Sigmoid colon (tissue), 6 donors: ENCODE measurements at regions not wholly inside any gene's neighbourhood (a gene's known extent, or its start where the extent isn't known, plus 50 kb on each side); places are given as distances from the start of the nearest gene placed in this dataset.
A peak's percentile ranks its signal among the peaks of the same experiment; 100 is the strongest.

Experiments used
- DNase-seq: peaks from one replicate; pipeline ENCODE4 v3.0.0-alpha.2; 2019
- H3K27ac ChIP-seq, 4 donors: fragments of 200-600 bp; sonication (generic); one replicate each; pipeline ENCODE4 v1.5.1; 2016 to 2019; ENCODE audit warnings: mild to moderate bottlenecking in 1 of 4
- H3K27me3 ChIP-seq, 3 donors: fragments of 200-600 bp; sonication (generic); one replicate each; pipeline ENCODE4 v1.5.1; 2019; ENCODE audit warnings: mild to moderate bottlenecking in 1 of 3
- H3K36me3 ChIP-seq, 4 donors: fragments of 200-600 bp; sonication (generic); one replicate each; pipeline ENCODE4 v1.5.1; 2016 to 2019
- H3K4me1 ChIP-seq, 4 donors: fragments of 200-600 bp; sonication (generic); one replicate each; pipeline ENCODE4 v1.5.1; 2017 to 2019
- H3K4me3 ChIP-seq, 4 donors: fragments of 200-600 bp; sonication (generic); one replicate each; pipeline ENCODE4 v1.5.1; 2017 to 2019; ENCODE audit warnings: mild to moderate bottlenecking in 2 of 4, moderate library complexity in 1 of 4
- H3K9me3 ChIP-seq, 4 donors: fragments of 200-600 bp in 3 of 4; sonication (generic) in 3 of 4; one replicate each; pipeline versions ENCODE4 v1.5.1 to v1.6.1; 2013 to 2019
- CTCF ChIP-seq, 4 experiments: fragments of 450-650 bp in 3 of 4; fragments of 200-600 bp in 1 of 4; IDR thresholded peaks; one replicate each; pipeline ENCODE4 v1.5.1; 2016 to 2019; ENCODE audit warnings: antibody characterized with exemption in 4 of 4, mild to moderate bottlenecking in 3 of 4, moderate library complexity in 2 of 4
- EP300 ChIP-seq, 4 donors: sonication (generic); formaldehyde crosslinking; IDR thresholded peaks; one replicate each; pipeline ENCODE4 v1.6.1; 2017; ENCODE audit warnings: antibody characterized with exemption in 4 of 4
- POLR2A ChIP-seq, 2 donors: fragments of 450-650 bp; IDR thresholded peaks; one replicate each; pipeline ENCODE4 v1.6.1; 2016; ENCODE audit warnings: antibody characterized with exemption in 2 of 2, mild to moderate bottlenecking in 2 of 2, moderate library complexity in 2 of 2
- POLR2AphosphoS5 ChIP-seq, 4 donors: sonication (generic); formaldehyde crosslinking; IDR thresholded peaks; one replicate each; pipeline ENCODE4 v1.6.1; 2017; ENCODE audit warnings: antibody characterized with exemption in 4 of 4
- WGBS, 2 donors: extraction: QIAGEN DNeasy Blood & Tissue Kit; methylation state at CpG; one replicate each; pipeline ENCODE4 v1.1.7; 2013; 5-methylcytosine and 5-hydroxymethylcytosine counted together
- intact Hi-C: fragments of 100-400 bp; cut with DNase I; formaldehyde crosslinking; loops from one replicate; pipeline ENCODE4 v1.15.1; 2023
- donor health status: healthy with polysubstance abuse.
- donor health status: healthy.

- intact Hi-C loops = loop anchor here (2.0 kb wide), 1 partner anchor 15 kb away; no protein-coding TSS in a partner anchor
- H3K4me3 ChIP-seq = no peak overlapping the region
- WGBS, 2 donors = 43 to 67% methylated on average over 15 of the region's 15 CpGs
- no peaks in the 10 kb centered on the region for H3K27me3 ChIP-seq
- H3K4me1 ChIP-seq = peaks cover 0 to 59% (median 52%) of the 10 kb centered on the region in 4 donors
- DNase-seq = no peak
- TF ChIP-seq POLR2AphosphoS5 (IDR thresholded peaks at IDR 0.05) (no peak), EP300 (IDR thresholded peaks at IDR 0.05) (no peak), CTCF (IDR thresholded peaks at IDR 0.05) (no peak), POLR2A (IDR thresholded peaks at IDR 0.05) (no peak)
- H3K36me3 ChIP-seq = no peaks in the 10 kb centered on the region
- no peaks in the 10 kb centered on the region for H3K9me3 ChIP-seq
- peak overlapping the region; percentile 71 to 87 (median 77) for H3K27ac ChIP-seq
These were observed 110.1 kb upstream of the PTPN1 start for GRCh38 chr20:50399917-50400704.

- H3K27me3 ChIP-seq = no peaks in the 10 kb centered on the region
- no peak overlapping the region for H3K4me3 ChIP-seq
- peak overlapping the region; percentile 71 to 87 (median 77) for H3K27ac ChIP-seq
- 85 to 90% methylated on average over 17 of the region's 17 CpGs for WGBS, 2 donors
- DNase-seq = no peak
- no peaks in the 10 kb centered on the region for H3K9me3 ChIP-seq
- H3K4me1 ChIP-seq = peaks cover 0 to 50% (median 44%) of the 10 kb centered on the region in 4 donors
- intact Hi-C loops = no loop called here
- H3K36me3 ChIP-seq = no peaks in the 10 kb centered on the region
- no peak for TF ChIP-seq POLR2AphosphoS5 (IDR thresholded peaks at IDR 0.05)
- TF ChIP-seq EP300 (IDR thresholded peaks at IDR 0.05) = no peak
These were observed 109.2 kb upstream of the PTPN1 start for GRCh38 chr20:50400705-50401586.

- intact Hi-C loops = no loop called here
- WGBS, 2 donors = 90 to 92% methylated on average over 9 of the region's 9 CpGs
- peaks cover 0 to 44% (median 41%) of the 10 kb centered on the region in 4 donors for H3K4me1 ChIP-seq
- H3K27ac ChIP-seq = peak overlapping the region in 3 of 4 donors; percentile 74 to 87 (median 80)
- no peak overlapping the region for H3K4me3 ChIP-seq
- TF ChIP-seq POLR2AphosphoS5 (IDR thresholded peaks at IDR 0.05) (no peak), POLR2A (IDR thresholded peaks at IDR 0.05) (no peak), EP300 (IDR thresholded peaks at IDR 0.05) (no peak), CTCF (IDR thresholded peaks at IDR 0.05) (no peak)
- H3K9me3 ChIP-seq = no peaks in the 10 kb centered on the region
- DNase-seq = no peak
- no peaks in the 10 kb centered on the region for H3K27me3 ChIP-seq
- no peaks in the 10 kb centered on the region for H3K36me3 ChIP-seq
These were observed 108.4 kb upstream of the PTPN1 start for GRCh38 chr20:50401587-50402418.

- intact Hi-C loops = no loop called here
- Histone ChIP-seq H3K27me3 (no peaks in the 10 kb centered on the region), H3K36me3 (no peaks in the 10 kb centered on the region), H3K27ac (peak overlapping the region; percentile 48 to 80 (median 52)), H3K4me3 (no peak overlapping the region), H3K4me1 (peaks cover 0 to 37% (median 34%) of the 10 kb centered on the region in 4 donors), H3K9me3 (no peaks in the 10 kb centered on the region)
- no peak for DNase-seq
- TF ChIP-seq CTCF (IDR thresholded peaks at IDR 0.05) = no peak
- TF ChIP-seq POLR2AphosphoS5 (IDR thresholded peaks at IDR 0.05) = no peak
- no peak for TF ChIP-seq EP300 (IDR thresholded peaks at IDR 0.05)
- no peak for TF ChIP-seq POLR2A (IDR thresholded peaks at IDR 0.05)
- 79 to 84% methylated on average over 13 of the region's 13 CpGs for WGBS, 2 donors
These were observed 106.4 kb upstream of the PTPN1 start for GRCh38 chr20:50403565-50404418.
